ENCODE measurements at regions not wholly inside any gene's neighbourhood (a gene's known extent, or its start where the extent isn't known, plus 50 kb on each side); places are given as distances from the start of the nearest gene placed in this dataset.

DNA sequence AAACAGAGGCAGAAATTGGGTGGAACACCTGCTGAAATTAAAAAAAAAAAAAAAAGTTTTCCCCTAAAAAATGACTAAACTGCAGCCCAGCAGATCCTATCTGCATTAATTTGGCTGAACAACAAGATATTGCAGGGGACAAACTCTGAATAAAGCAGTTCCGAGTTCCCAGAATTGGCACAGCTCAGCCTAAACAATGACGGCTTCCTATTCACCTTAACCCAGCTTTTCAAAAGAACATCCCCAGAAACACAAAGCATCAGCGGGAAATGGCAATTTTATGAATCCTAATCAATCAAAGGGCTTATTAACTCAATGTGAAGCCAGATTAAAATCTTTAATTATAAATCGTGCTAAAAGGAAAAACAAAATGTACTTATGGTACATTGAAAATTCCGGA, 497.8 kb upstream of the ZFHX3 start:
- in situ Hi-C loops (cut with MboI; ENCODE audit: low sequenced_read_pairs) = no loop called here

DNA sequence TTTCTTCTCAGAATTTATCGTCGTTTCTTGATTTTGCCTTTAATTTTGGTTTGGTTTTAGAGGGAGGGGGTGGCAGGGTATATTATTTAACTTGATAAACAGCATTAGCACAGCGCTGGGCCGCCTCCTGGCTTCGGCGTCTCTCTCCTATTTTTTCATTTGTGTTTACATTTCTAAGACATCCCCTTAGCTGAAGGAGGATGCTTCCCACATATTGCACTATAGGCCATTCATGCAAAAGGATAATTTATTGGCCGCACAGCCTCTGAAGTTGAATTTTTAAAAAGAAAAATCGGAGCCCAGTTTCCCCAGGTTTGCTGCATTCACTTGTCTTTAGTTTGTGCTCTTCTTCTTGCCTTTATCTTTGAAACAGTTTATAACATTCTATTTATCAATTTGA, 497.4 kb upstream of the ZFHX3 start:
- in situ Hi-C loops (cut with MboI; ENCODE audit: low sequenced_read_pairs) = no loop called here

DNA sequence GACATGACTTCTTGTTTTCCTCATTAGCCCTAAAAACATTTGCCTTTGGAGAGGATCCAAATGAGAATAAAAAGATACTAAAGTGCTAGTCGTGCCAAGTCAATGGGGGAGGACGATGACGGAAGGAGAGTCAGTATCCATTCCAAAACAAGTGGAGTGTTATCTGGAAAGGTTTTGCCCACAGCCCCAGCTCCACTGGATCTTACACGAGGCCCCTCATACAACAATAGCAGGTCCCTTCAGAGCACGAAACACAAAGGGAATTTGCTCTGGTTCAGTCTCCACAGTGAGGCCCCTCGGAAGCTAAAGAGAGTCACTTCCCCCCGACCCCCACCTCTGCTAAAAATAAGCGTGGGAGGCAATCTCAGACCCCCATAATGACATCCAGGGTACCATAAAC, 496.9 kb upstream of the ZFHX3 start:
- in situ Hi-C loops (cut with MboI; ENCODE audit: low sequenced_read_pairs) = no loop called here

DNA sequence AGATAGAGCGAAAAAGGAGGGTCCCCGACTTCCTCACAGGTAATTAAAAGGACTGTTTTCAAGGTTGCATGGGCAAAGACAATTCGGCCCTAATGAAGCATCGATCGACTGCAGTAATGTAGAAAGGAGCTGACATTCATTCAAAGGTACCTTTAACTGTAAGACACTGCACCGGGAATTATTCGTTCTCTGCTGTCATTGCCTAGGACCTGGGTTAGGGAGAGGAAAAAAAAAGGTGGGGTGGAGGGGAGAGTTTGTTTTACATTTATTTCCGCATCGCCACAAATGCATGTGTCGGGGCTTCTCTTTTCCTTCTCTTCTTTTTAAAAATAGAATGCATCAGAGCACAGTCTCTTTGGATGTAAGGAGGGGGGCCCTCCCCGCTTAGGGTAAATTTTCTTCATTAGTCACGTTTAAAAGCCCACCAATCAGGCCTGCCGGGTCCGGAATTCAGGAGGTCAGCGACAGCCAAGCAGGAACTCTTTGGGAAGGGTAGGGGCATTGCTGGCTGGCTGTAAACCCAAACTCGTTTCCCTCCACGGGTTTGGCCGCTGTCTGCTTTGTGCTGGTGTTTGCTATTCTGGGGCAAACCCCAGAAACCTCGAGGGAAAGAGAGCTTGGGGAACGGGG, 496.2 kb upstream of the ZFHX3 start:
- in situ Hi-C loops (cut with MboI; ENCODE audit: low sequenced_read_pairs) = no loop called here

DNA sequence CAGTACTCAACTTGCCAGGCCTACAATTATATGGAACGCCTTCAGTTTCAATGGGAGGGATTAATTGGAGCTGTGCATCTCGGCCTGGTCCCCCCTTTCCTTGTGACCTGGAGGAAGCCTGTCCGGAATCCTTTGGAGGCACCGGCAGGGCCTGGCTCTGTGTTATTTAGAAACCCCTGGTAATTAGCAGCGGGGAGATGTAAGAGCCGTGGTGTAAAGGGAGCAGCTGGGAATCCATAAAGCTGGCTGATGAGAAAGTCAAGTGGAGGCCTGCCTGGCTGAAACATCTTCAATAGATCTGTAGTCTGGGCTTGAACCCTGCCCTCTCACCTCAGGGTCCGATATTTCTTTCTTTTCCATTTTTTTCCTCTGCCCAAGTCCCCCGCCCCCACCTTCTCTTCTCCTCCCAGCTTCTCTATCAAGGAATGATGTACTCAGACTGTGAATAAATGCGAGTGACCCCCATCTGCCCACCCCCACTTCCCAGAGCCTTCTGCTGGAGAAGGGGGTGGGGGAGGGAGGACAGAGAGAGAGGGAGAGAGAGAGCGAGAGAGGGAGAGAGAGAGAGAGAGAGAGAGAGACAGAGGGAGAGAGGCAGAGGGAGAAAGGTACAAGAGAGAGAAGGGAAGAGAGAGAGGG, 495.5 kb upstream of the ZFHX3 start:
- in situ Hi-C loops (cut with MboI; ENCODE audit: low sequenced_read_pairs) = no loop called here

DNA sequence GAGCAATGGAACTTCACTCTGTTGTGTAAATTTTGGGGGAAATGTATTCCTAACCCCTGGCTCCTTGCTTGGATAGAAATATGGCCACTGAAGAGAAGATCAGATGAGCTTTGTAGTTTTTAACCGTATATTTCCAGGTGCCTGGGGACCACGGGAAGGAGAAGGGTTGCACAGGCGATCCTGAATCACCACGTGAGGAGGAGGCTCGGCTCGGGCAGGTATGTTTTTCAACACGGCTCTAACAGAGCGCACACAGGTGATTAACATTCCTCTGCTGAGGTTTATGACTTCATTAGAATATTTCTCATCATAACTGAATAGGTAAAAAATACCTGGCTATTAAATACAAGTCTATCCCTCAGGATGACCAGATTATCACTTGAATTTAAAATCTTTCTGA, 495.0 kb upstream of the ZFHX3 start:
- in situ Hi-C loops (cut with MboI; ENCODE audit: low sequenced_read_pairs) = no loop called here

DNA sequence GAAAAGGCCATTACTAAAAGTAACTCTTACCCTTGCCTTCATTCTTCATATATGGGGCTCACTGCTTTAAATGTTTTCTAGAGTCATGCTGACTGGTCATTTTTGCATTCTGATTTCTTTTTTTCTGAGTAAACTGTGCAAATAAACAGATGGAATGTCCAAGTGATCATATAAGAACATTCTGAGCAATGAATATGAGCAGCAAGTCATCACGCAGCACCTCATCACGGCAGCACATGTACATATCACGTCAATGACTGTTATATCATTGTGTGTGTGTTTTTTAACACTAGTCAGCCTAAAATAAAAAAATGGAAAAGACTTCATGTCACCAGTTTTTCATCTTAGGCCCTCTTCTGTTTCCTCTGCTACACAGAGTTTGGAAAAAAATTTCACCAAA, 490.0 kb upstream of the ZFHX3 start:
- in situ Hi-C loops (cut with MboI; ENCODE audit: low sequenced_read_pairs) = no loop called here

DNA sequence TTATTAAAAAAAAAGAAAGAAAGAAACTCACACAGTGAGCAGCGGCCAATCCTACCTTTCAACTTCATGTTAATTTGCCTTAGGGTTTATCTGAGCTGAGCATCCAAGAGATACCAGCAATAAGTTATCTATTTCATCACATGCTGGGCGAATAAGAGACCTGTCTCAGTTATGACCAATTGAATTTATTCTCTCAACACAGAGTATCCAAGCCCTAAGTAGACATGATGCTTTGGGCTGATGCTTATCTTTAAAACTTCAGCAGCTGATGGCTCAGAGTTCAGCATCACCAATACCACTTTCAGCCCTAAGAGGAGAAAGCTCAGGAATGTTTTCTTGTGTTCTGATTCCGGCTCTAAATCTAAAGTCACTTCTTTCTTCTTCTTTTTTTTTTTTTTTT, 489.0 kb upstream of the ZFHX3 start:
- in situ Hi-C loops (cut with MboI; ENCODE audit: low sequenced_read_pairs) = no loop called here

DNA sequence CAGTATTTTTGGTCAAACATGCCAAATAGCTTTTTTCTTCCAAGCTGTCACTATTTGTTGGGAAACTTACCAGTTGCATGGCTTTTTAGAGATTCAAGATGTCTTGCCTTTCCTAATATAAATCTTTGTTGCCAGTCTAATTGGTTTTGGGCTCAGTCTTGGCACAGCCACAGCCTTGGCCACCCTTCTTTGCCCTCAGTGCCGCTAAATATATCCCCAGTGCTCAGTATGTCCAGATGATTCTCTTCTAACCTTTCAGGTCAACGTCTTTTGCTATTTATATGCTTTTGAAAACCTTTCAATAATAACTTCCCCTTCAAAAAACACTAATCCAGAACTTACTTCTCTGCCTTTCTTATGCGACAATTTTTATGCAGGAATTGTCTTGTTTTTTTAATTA, 483.1 kb upstream of the ZFHX3 start:
- in situ Hi-C loops (cut with MboI; ENCODE audit: low sequenced_read_pairs) = no loop called here

DNA sequence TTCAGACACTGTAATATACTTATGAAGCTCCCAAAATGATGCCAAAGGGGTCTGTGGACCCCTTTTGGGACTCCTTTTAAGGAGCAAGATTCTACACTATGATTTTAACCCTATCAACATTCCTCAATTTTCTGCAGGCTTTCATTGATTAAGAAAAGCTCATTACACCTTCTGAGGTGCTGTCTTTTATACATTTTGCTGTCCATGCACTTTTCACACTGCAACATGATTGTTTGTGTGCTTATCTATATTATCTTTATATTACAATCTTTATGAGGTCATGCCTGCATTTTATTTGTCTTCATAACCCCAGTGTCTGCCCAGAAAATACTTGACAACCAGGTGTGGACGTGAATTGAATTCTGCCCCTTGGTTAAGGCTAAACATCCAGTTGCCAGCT, 482.6 kb upstream of the ZFHX3 start:
- in situ Hi-C loops (cut with MboI; ENCODE audit: low sequenced_read_pairs) = no loop called here

DNA sequence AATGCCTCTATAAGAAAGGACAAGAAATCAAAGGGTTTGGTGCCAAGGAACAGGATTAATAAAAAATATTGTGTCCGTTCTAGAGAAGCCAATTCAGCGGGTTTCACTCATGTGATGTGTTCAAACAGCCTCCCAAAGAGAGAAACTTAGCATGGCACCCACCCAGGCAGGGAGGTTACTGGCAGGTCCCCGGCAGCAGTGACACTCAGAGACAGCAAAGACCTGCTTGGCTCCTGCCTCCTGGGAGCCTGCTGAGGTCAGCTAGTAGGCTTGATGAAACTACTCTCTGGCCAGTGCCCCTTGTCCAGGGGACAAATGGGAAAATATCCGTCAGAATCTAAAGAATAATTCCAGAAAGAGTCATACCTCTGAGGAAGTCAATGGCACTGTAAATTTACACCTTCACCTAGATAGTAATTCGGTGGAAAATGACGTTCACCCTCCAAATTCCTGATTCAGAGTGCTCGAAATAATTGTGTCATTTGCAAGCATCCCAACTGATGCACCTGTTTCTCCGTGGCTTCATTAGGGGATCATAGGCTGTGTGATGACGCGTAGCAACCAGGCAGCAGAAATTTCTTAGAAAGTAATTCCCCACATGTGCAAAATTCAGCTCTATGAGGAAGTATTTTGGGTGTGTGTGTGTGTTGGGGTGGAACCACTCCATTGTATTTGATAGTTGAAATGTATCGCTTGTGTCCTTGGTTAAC, 481.5 kb upstream of the ZFHX3 start:
- in situ Hi-C loops (cut with MboI; ENCODE audit: low sequenced_read_pairs) = no loop called here

DNA sequence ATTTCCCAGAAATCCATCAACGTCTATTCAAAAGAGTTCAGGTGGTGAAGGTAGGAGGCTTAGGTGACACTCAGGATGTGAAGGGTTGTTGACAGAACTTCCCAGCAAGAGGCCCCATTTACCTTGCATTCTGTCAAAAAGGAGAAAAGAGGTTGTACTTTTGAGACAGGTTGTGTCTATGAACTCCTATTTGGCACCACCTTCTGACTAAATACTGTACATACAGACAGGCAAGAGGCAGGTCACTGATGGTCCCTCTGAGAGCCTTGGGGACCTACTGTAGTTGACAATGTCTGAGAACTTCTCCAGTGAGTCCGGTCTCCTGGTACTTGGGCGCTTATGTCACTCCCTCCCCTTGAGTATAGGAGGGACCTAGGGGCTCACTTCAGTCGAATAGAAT, 479.3 kb upstream of the ZFHX3 start:
- in situ Hi-C loops (cut with MboI; ENCODE audit: low sequenced_read_pairs) = no loop called here

DNA sequence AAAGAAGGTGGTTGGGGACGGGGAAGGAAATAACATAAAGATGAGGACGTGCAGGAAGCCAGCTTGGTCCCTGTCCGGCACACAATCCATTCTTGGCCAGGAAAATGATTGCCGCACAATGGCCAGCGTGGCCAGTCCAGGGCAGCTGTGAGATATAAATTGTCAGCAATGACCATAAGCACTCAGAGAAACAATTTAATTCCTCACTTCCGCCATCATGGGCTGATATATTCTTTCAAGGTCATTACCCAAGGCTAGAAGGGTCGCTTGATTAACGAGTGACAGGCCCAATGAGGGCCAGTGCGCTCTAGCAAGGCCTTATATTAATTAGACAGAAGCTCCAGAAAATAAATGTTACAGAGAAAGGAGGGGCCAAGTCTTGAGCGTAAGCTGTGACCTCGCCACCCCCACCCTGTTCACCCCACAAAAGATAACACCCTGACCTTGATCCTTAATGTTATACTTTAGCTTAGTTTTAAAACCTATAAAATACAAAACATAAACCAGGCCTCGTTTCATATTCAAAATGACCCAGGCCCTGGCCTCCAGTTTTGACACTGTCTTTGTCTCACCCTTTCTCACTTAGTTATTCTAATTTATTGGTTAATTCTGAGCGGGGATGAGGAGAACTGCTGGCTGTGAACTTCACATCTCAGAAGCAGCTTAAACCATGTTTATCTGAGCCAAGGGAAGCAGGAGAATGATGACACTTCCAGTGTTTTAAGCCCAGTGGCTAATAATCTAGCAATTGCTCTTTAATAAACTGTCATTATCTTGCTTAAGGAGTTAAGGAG, 478.3 kb upstream of the ZFHX3 start:
- in situ Hi-C loops (cut with MboI; ENCODE audit: low sequenced_read_pairs) = no loop called here

DNA sequence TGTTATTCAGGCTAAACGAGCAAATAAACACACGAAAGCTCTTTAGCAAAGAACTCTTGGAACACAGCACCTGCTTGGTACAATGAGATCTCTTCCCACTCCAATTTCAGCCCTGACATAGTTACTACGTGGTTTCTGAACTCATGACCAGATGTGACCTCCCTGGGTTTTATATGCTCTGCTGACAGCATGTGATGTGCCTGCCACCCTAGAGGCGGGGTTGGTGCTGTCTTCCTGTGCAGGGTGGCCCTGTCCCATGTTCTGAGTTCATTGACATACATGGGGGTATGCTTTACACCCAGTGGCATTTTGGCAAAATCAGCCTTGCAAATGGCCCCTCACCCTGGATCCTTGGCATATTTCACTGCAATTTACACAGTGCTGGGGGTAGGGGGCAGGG, 475.3 kb upstream of the ZFHX3 start:
- in situ Hi-C loops (cut with MboI; ENCODE audit: low sequenced_read_pairs) = no loop called here

DNA sequence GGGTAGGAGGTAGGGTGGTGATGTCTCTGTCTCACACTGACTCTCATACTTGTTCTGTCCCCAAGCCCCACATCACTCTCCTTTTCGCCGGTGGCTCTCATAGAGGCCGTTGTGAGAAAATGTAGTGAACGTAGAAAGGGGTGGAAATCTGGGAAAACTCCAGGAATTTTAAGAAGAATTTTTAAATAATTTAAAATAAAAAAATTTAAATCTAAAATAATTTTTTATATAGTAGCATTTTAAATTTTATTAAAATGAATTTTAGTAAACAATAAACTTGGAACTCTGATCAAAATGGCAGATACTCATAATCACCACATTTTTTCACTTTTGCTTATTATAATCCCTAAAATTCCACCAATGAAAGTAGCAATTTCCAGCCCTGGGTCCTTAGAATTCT, 473.6 kb upstream of the ZFHX3 start:
- in situ Hi-C loops (cut with MboI; ENCODE audit: low sequenced_read_pairs) = no loop called here

DNA sequence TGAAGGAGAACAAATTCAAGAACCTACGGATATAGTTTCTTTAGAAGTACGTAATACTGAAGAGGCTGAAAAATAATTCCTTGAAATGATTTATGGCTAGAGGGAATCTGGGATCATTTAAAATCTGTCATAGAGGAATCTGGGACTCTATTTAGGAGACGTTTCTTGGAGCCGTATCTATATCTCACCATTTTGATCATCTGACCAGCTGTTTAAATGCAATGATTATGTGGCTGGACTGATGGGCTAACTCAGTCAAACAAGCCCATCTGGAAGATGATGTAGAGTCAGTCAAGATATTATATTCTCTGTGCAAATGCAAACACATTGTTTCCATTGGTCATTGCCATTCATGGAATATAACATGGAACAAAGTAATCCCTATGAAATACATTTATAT, 467.7 kb upstream of the ZFHX3 start:
- in situ Hi-C loops (cut with MboI; ENCODE audit: low sequenced_read_pairs) = no loop called here

DNA sequence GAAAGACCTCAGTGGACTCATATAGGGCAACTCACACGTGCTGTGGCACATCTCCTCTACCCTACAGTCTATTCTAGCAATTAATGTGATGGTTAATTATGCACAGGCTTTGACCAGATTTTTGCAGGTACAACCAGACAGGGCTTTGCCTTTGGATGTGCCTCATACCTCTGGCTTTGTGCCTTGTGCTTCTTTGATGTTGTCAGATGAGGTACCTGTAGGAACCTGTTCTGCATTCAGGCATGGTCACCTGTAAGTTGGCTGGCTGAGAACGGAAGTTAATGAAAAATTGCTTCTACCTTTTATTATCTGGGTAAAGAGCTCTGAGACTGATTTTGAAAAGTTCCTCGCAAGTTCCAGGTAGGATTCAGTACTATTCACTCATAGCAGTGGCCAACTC, 462.9 kb upstream of the ZFHX3 start:
- in situ Hi-C loops (cut with MboI; ENCODE audit: low sequenced_read_pairs) = no loop called here

DNA sequence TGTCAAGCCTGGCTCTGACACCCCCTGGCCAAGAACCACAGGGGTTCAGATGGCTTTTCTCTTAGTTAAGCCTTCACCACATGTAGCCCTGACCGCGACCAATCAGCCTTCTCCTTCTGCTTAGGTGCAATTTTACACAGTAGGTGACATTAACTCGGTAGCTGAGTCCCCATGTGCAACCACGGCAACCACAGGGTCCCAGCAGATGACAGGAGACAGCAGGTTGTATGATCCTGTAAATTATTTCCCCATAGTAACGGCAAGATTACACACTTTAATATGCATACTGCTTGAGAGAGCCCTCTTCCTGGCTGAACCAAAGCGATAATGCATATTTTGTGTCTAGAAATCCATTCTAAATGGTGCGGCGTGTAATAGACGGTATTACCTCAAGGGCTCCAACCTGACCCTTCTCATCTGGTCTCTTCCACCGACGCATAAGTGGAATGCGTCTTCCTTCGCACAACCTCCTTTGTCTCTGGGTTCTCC, 458.7 kb upstream of the ZFHX3 start:
- in situ Hi-C loops (cut with MboI; ENCODE audit: low sequenced_read_pairs) = no loop called here

DNA sequence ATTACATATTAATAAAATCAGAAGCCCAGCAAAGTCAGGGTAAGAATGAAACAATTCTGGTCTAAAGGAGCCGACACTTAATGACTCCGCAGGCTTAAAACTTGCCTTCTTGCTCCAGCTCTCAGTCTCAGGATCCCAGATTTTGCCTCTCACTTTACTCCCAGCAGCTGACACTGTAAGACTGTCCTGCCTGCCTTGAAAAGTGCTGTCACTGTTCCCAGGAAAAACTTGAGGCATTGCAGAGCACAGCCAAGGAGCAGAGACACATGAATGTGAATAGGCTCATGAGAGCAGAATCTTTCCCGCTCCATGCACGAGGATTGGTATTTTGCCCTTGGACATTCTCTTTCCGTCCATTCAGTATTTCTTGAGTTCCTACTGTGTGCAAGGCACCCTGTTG, 457.6 kb upstream of the ZFHX3 start:
- in situ Hi-C loops (cut with MboI; ENCODE audit: low sequenced_read_pairs) = no loop called here

DNA sequence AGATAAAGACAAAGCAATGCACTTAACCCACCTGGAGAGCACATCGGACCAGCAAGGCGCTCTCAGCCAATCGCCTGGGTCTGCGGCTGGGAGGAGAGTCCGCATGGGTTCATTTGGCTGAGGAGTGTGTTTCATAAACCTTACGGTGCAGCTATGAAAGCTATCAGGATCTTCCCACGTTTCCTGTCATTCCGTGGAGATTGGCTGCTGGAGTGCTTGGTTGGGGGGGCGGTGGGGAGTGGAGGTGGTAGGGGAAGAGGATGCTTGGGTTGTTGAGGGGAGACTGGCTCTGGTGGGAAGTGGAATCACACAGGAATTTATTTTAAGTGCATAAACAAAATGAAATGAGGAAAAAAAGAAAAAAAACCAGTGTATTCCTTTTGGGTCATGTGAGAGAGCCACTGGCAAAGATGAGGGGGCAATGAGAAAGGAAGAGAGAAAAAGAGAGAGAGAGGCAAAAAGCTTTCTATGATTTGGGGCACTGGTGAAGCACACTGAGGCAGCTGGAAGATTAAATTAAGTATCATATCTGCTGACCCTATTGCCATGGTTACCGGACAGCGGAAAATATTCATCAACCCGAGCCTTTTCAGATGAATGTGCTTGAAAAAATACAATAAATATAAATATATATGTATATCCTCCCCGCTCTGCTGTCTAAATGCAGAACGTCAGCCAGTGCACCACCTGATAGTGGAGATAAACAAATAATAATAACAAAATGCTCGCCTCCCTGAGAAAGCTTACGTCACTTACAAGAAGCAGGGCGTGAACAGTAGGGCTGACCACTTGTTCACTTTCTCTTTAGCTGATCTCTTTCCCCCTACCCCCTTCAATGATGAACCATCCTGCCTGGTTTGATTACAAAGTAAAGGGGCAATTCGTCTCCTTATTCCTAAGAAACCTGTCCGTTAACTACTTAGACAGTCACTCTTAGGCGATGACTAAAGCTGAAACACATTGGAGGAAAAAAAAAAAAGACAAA, 457.0 kb upstream of the ZFHX3 start:
- in situ Hi-C loops (cut with MboI; ENCODE audit: low sequenced_read_pairs) = no loop called here

Measured in HL-60/S4 treated with retinoic acid at 250 ng/mL for 4 days and 3 days (cell line).